Peyer's patch (tissue), 4 donors: ENCODE measurements at regions not wholly inside any gene's neighbourhood (a gene's known extent, or its start where the extent isn't known, plus 50 kb on each side); places are given as distances from the start of the nearest gene placed in this dataset.

ENCODE experiments used
- POLR2A ChIP-seq, 2 donors: fragments of 450-650 bp; IDR thresholded peaks; one replicate each; pipeline ENCODE4 v1.5.1; 2017; ENCODE audit warnings: antibody characterized with exemption in 2 of 2, mild to moderate bottlenecking in 2 of 2, moderate library complexity in 2 of 2
- TF ChIP-seq, protein P1 (sequence below), 6 experiments: fragments of 450-650 bp in 4 of 6; fragments of 200-600 bp in 2 of 6; sonication (generic) in 1 of 6; IDR thresholded peaks; one replicate each; pipeline ENCODE4 v1.5.1; 2017 to 2019; ENCODE audit warnings: antibody characterized with exemption in 6 of 6, mild to moderate bottlenecking in 3 of 6, moderate library complexity in 1 of 6

DNA sequence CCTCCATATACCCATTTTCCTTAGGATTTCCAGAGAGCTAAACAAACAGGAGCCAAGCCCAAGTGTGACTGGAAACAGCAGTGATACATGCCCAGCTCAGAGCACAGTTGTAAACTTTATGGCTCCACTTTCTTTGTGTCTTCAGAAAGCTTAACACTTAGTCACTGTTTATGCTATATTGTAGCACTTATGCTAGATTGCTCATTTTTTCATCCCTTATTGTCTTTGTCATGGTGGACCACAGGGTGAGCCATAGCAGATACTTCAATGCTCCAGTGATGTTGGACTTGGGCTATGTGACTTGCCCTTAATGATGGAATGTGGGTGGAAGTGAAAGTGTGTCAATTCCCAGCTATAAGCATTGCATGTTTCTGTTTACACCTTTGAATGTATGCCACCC is 401.6 kb downstream of the METTL4 start:
- TF ChIP-seq, protein P1, sequence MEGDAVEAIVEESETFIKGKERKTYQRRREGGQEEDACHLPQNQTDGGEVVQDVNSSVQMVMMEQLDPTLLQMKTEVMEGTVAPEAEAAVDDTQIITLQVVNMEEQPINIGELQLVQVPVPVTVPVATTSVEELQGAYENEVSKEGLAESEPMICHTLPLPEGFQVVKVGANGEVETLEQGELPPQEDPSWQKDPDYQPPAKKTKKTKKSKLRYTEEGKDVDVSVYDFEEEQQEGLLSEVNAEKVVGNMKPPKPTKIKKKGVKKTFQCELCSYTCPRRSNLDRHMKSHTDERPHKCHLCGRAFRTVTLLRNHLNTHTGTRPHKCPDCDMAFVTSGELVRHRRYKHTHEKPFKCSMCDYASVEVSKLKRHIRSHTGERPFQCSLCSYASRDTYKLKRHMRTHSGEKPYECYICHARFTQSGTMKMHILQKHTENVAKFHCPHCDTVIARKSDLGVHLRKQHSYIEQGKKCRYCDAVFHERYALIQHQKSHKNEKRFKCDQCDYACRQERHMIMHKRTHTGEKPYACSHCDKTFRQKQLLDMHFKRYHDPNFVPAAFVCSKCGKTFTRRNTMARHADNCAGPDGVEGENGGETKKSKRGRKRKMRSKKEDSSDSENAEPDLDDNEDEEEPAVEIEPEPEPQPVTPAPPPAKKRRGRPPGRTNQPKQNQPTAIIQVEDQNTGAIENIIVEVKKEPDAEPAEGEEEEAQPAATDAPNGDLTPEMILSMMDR (IDR thresholded peaks at IDR 0.05) = no peak
- TF ChIP-seq POLR2A (IDR thresholded peaks at IDR 0.05) = no peak
